Esophagus muscularis mucosa (tissue), 4 donors: ENCODE measurements at regions not wholly inside any gene's neighbourhood (a gene's known extent, or its start where the extent isn't known, plus 50 kb on each side); places are given as distances from the start of the nearest gene placed in this dataset.

ENCODE experiments used
- DNase-seq: peaks from one replicate; pipeline ENCODE4 v3.0.0-alpha.2; 2017; ENCODE audit errors: extremely low spot score
- H3K27ac ChIP-seq, 4 donors: fragments of 200-600 bp; sonication (generic); replicated peaks in 1 of 4; 1 replicate in 3 of 4; 2 replicates in 1 of 4; pipeline ENCODE4 v1.5.1; 2016 to 2019; ENCODE audit warnings: mild to moderate bottlenecking in 1 of 4
- H3K27me3 ChIP-seq, 4 donors: fragments of 200-600 bp; sonication (generic); one replicate each; pipeline versions ENCODE4 v1.5.1 to v1.6.0; 2016 to 2019
- H3K36me3 ChIP-seq, 4 donors: fragments of 200-600 bp; sonication (generic); one replicate each; pipeline ENCODE4 v1.5.1; 2016 to 2019
- H3K4me1 ChIP-seq, 4 donors: fragments of 200-600 bp; sonication (generic); one replicate each; pipeline ENCODE4 v1.5.1; 2016 to 2019
- H3K4me3 ChIP-seq, 4 donors: fragments of 200-600 bp; sonication (generic); 1 replicate in 2 of 4; 2 replicates in 2 of 4; pipeline ENCODE4 v1.5.1; 2016 to 2019; ENCODE audit warnings: mild to moderate bottlenecking in 4 of 4, moderate library complexity in 1 of 4
- H3K9me3 ChIP-seq, 4 donors: fragments of 200-600 bp; sonication (generic); 1 replicate in 3 of 4; 2 replicates in 1 of 4; pipeline ENCODE4 v1.5.1; 2016 to 2019
- EP300 ChIP-seq: sonication (generic); formaldehyde crosslinking; IDR thresholded peaks from one replicate; pipeline ENCODE4 v1.6.1; 2017; ENCODE audit warnings: antibody characterized with exemption
- POLR2A ChIP-seq: fragments of 450-650 bp; IDR thresholded peaks from one replicate; pipeline ENCODE4 v1.6.1; 2017; ENCODE audit warnings: antibody characterized with exemption, moderate library complexity, mild to moderate bottlenecking, low read depth
- POLR2AphosphoS5 ChIP-seq, 2 donors: sonication (generic); formaldehyde crosslinking; IDR thresholded peaks; one replicate each; pipeline ENCODE4 v1.6.1; 2017; ENCODE audit warnings: antibody characterized with exemption in 2 of 2
- WGBS: methylation state at CpG from one replicate; pipeline ENCODE4 v1.1.5; 2018; 5-methylcytosine and 5-hydroxymethylcytosine counted together
- intact Hi-C: fragments of 100-400 bp; cut with DNase I; formaldehyde crosslinking; loops from one replicate; pipeline ENCODE4 v1.15.1; 2023
- TF ChIP-seq, protein P1 (sequence below), 3 experiments: fragments of 200-600 bp in 2 of 3; fragments of 450-650 bp in 1 of 3; sonication (generic) in 2 of 3; IDR thresholded peaks; one replicate each; pipeline ENCODE4 v1.5.1; 2017 to 2019; ENCODE audit warnings: antibody characterized with exemption in 3 of 3, mild to moderate bottlenecking in 2 of 3, moderate library complexity in 1 of 3

DNA sequence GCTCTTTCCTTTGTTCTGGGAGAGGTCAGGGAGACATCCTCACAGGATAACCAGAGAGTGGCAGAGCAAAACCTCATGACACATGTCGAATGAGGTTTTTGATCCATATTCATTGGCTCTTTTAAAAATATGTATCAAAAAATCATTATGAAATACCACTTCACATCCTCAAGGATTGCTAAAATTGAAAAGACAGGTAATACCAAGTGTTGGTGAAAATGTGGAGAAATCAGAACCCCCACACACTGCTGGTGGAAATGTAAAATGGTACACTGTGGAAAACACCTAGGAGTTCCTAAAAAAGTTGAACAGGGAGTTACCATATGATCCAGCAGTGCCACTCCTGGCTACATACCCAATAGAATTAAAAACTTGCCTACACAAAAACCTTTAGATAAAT, 107.8 kb upstream of the ARID2 start:
- intact Hi-C loops, result no loop called here
- TF ChIP-seq EP300 (no peak), POLR2AphosphoS5 (IDR thresholded peaks at IDR 0.05) (no peak), POLR2A (no peak)
- TF ChIP-seq, protein P1, sequence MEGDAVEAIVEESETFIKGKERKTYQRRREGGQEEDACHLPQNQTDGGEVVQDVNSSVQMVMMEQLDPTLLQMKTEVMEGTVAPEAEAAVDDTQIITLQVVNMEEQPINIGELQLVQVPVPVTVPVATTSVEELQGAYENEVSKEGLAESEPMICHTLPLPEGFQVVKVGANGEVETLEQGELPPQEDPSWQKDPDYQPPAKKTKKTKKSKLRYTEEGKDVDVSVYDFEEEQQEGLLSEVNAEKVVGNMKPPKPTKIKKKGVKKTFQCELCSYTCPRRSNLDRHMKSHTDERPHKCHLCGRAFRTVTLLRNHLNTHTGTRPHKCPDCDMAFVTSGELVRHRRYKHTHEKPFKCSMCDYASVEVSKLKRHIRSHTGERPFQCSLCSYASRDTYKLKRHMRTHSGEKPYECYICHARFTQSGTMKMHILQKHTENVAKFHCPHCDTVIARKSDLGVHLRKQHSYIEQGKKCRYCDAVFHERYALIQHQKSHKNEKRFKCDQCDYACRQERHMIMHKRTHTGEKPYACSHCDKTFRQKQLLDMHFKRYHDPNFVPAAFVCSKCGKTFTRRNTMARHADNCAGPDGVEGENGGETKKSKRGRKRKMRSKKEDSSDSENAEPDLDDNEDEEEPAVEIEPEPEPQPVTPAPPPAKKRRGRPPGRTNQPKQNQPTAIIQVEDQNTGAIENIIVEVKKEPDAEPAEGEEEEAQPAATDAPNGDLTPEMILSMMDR (IDR thresholded peaks at IDR 0.05), result no peak
- no peaks in the 10 kb centered on the region for H3K27me3 ChIP-seq
- 95% methylated on average over 1 of the region's 1 CpG for WGBS
- H3K4me3 ChIP-seq, result no peak overlapping the region
- H3K36me3 ChIP-seq, result no peaks in the 10 kb centered on the region
- H3K4me1 ChIP-seq, result no peaks in the 10 kb centered on the region
- no peaks in the 10 kb centered on the region for H3K9me3 ChIP-seq
- H3K27ac ChIP-seq, result no peak overlapping the region
- no peak for DNase-seq

DNA sequence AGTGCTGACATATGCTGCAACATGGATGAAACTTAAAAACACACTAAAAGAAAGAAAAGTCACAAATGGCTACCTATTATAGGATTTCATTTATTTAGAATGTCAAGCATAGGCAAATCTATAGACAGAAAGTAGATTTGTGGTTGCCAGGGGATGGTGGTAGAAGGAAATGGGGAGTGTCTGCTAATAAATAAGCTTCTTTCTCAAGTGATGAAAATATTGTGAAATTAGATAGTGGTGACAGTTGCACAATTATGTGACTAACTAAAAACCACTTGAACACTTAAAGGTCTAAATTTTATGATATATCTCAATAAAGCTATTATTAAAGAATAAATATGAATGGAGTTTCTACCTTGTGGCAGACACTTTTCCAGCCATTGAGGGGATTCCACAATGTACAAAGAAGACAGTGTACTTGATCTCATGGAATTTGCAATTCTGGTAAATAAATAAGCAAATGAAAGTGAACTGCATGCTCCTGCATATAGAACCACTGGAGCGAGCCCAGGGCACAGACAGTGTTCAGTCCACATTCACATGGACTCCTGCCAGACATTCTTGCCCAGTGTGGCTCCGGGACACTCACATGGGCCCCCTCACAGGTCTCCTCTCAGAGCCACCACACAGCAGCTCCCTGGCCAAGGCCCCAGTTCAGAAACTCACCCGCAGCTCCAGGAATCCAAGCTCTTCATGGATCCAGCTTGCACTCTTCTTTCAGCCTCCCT, 107.1 kb upstream of the ARID2 start:
- H3K4me1 ChIP-seq, result no peaks in the 10 kb centered on the region
- no peaks in the 10 kb centered on the region for H3K36me3 ChIP-seq
- no peak overlapping the region for H3K4me3 ChIP-seq
- H3K9me3 ChIP-seq, result no peaks in the 10 kb centered on the region
- no peak for DNase-seq
- 79% methylated on average over 3 of the region's 3 CpGs for WGBS
- H3K27ac ChIP-seq, result no peak overlapping the region
- TF ChIP-seq, protein P1 (IDR thresholded peaks at IDR 0.05), result no peak
- TF ChIP-seq EP300 (no peak), POLR2A (no peak), POLR2AphosphoS5 (IDR thresholded peaks at IDR 0.05) (no peak)
- intact Hi-C loops, result no loop called here
- no peaks in the 10 kb centered on the region for H3K27me3 ChIP-seq

DNA sequence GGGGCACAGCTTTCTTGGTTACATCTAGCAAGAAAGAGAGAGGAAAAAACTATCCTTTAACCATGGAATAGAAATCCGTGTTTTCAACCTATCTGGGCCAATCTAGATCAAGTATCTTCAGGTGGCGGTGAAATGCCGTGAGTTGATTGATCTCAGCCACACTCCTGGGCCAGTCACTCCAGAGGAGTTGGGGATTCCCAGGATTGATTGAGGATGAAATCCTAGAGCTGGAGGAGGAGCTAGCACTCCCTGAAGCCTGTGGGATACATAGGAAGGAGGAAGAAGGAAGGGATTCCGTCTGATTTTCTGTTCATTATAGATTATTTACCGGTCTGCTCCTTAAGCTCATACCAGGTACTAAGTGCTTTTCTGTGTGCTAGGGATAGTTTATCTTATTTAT, 106.3 kb upstream of the ARID2 start:
- H3K27me3 ChIP-seq, result no peaks in the 10 kb centered on the region
- WGBS, result 78% methylated on average over 5 of the region's 5 CpGs
- intact Hi-C loops, result no loop called here

DNA sequence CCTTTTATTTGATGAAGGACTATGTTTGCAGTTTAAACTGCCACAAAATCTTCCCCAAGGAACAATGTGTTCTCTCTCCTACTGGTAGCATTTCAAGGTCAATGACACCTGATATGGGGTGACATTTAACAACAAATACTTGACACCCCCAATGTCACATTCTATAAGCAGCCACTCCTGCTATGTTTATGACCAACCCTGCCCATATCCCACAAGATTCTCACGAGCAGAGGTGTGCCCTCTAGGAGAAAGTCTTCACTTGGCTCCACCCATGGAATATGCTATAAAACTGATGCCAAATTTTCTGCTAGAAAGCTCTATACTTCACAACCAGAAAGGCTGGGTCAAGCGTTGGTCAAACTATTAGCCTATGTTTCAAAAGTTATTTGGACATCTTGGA, 105.6 kb upstream of the ARID2 start:
- Histone ChIP-seq H3K9me3 (no peaks in the 10 kb centered on the region), H3K4me3 (no peak overlapping the region), H3K27ac (no peak overlapping the region), H3K27me3 (no peaks in the 10 kb centered on the region), H3K36me3 (no peaks in the 10 kb centered on the region), H3K4me1 (no peaks in the 10 kb centered on the region)
- DNase-seq, result no peak
- intact Hi-C loops, result no loop called here
- 88% methylated on average over 2 of the region's 2 CpGs for WGBS
- no peak for TF ChIP-seq POLR2A
- no peak for TF ChIP-seq POLR2AphosphoS5 (IDR thresholded peaks at IDR 0.05)
- TF ChIP-seq, protein P1 (IDR thresholded peaks at IDR 0.05), result no peak
- no peak for TF ChIP-seq EP300

More for the DNA sequence above, 106.3 kb upstream of the ARID2 start:
- TF ChIP-seq POLR2AphosphoS5 (IDR thresholded peaks at IDR 0.05), result no peak
- TF ChIP-seq POLR2A, result no peak
- TF ChIP-seq EP300, result no peak
- TF ChIP-seq, protein P1 (IDR thresholded peaks at IDR 0.05), result no peak
- no peak for DNase-seq
- H3K9me3 ChIP-seq, result no peaks in the 10 kb centered on the region
- H3K36me3 ChIP-seq, result no peaks in the 10 kb centered on the region
- H3K4me3 ChIP-seq, result no peak overlapping the region
- no peaks in the 10 kb centered on the region for H3K4me1 ChIP-seq
- no peak overlapping the region for H3K27ac ChIP-seq

DNA sequence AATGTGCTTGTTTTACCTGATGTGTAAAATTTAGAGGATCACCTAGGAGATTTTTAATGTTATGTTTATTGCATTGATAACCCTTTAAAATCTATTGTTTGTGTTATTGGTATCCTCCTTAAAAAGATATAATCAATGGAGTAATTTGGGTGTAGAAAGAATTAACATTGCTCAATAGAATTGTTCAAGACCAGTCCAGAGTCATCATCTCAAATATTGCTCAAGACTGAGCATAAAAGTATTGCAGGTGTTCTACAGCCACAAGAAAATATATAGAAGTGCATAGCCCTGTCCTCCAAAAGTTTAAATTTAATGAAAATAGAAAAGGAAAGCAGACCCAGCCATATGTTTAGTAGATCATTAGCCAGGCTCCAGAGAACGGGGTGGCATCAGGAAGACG, 102.5 kb upstream of the ARID2 start:
- intact Hi-C loops, result no loop called here
- Histone ChIP-seq H3K4me3 (no peak overlapping the region), H3K27ac (no peak overlapping the region), H3K36me3 (no peaks in the 10 kb centered on the region), H3K27me3 (no peaks in the 10 kb centered on the region), H3K9me3 (no peaks in the 10 kb centered on the region), H3K4me1 (no peaks in the 10 kb centered on the region)
- TF ChIP-seq, protein P1 (IDR thresholded peaks at IDR 0.05), result no peak
- TF ChIP-seq POLR2AphosphoS5 (IDR thresholded peaks at IDR 0.05), result no peak
- TF ChIP-seq POLR2A, result no peak
- no peak for TF ChIP-seq EP300
- 66% methylated on average over 2 of the region's 2 CpGs for WGBS
- DNase-seq, result no peak
